HG02840 (cell line): ENCODE measurements at regions not wholly inside any gene's neighbourhood (a gene's known extent, or its start where the extent isn't known, plus 50 kb on each side); places are given as distances from the start of the nearest gene placed in this dataset.

Source experiments
- ATAC-seq: cut with Tn5 transposase; IDR thresholded peaks from one replicate; pipeline ENCODE4 v1.9.1; 2021; ENCODE audit warnings: mild to moderate bottlenecking, moderate library complexity, moderate number of reproducible peaks; ENCODE audit not compliant: unreplicated experiment, low FRiP score

GRCh38 chr2:66318009-66318561, 116.8 kb upstream of the MEIS1 start:
- no peak for ATAC-seq

GRCh38 chr2:66317268-66317890, 117.5 kb upstream of the MEIS1 start:
- ATAC-seq = no peak

- ATAC-seq = no peak
These were observed 128.4 kb upstream of the MEIS1 start for GRCh38 chr2:66306483-66306882.

- ATAC-seq = no peak
These were observed 129.2 kb upstream of the MEIS1 start for GRCh38 chr2:66305718-66306117.

- ATAC-seq = no peak
These were observed 131.5 kb upstream of the MEIS1 start for GRCh38 chr2:66303471-66303870.

GRCh38 chr2:66301767-66302140, 133.2 kb upstream of the MEIS1 start:
- ATAC-seq = no peak

GRCh38 chr2:66301022-66301766, 133.7 kb upstream of the MEIS1 start:
- ATAC-seq = no peak

- ATAC-seq = no peak
These were observed 151.1 kb upstream of the MEIS1 start for GRCh38 chr2:66283787-66284186.

- ATAC-seq = no peak
These were observed 152.9 kb upstream of the MEIS1 start for GRCh38 chr2:66281980-66282379.

GRCh38 chr2:66279024-66279423, 155.9 kb upstream of the MEIS1 start:
- ATAC-seq = no peak

GRCh38 chr2:66275984-66276383, 158.9 kb upstream of the MEIS1 start:
- ATAC-seq = no peak

GRCh38 chr2:66273933-66274490, 160.9 kb upstream of the MEIS1 start:
- no peak for ATAC-seq

- no peak for ATAC-seq
These were observed 162.2 kb upstream of the MEIS1 start for GRCh38 chr2:66272751-66273150.

GRCh38 chr2:66271777-66272176, 163.1 kb upstream of the MEIS1 start:
- no peak for ATAC-seq

GRCh38 chr2:66270247-66270646, 164.7 kb upstream of the MEIS1 start:
- no peak for ATAC-seq

GRCh38 chr2:66269166-66269565, 165.8 kb upstream of the MEIS1 start:
- no peak for ATAC-seq

GRCh38 chr2:66268756-66269155, 166.2 kb upstream of the MEIS1 start:
- ATAC-seq = no peak

GRCh38 chr2:66264354-66264753, 170.6 kb upstream of the MEIS1 start:
- ATAC-seq = no peak

- no peak for ATAC-seq
These were observed 179.1 kb upstream of the MEIS1 start for GRCh38 chr2:66255867-66256266.

GRCh38 chr2:66255136-66255535, 179.8 kb upstream of the MEIS1 start:
- ATAC-seq = no peak

- ATAC-seq = no peak
These were observed 181.9 kb upstream of the MEIS1 start for GRCh38 chr2:66253066-66253465.

GRCh38 chr2:66252109-66252508, 182.8 kb upstream of the MEIS1 start:
- ATAC-seq = no peak
